ENCODE measurements at regions not wholly inside any gene's neighbourhood (a gene's known extent, or its start where the extent isn't known, plus 50 kb on each side); places are given as distances from the start of the nearest gene placed in this dataset.

DNA sequence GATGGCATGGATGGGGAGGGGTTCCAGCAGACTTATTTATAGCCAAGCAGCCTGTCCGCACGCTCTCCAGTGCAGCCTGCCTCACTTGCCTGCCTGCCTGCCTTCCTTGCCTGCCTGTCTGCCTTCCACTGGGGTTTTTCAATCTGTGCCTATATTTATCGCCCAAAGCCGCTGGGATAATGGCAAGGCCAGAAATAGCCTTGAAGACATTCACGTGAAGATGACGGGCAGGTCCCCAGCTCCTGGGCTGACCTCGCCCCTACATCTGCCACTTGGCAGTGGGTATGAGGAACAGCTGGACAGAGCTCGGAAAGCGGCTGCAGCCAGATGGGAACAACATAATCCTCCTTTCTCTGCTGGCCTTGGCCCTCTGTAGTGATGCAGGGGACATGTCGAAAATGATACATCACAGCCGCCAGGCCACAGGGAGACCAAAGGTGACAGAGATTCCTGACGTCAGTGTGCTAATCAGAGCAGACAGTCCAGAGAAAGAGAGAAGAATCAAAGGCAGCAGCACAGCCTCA, 53.3 kb downstream of the PITPNM2 start:
- H3K79me2 ChIP-seq (ENCODE audit: insufficient read depth, low read length) = no peaks in the 10 kb centered on the region
- H2AFZ ChIP-seq (ENCODE audit: insufficient read depth, low read depth, low read length, poor library complexity, severe bottlenecking) = no peak overlapping the region
- no peak overlapping the region for H3K4me3 ChIP-seq (replicated peaks in 1 of 3; ENCODE audit: low read depth in 2 of 3, low read length in 3 of 3)
- H3K27me3 ChIP-seq (ENCODE audit: control insufficient read depth in 2 of 2, insufficient read depth in 2 of 2, low read length in 2 of 2) = no peaks in the 10 kb centered on the region
- no peaks in the 10 kb centered on the region for H3K4me1 ChIP-seq (ENCODE audit: control insufficient read depth in 1 of 2, insufficient read depth in 2 of 2, low read length in 2 of 2)
- no peak overlapping the region for H3K4me2 ChIP-seq (replicated peaks; ENCODE audit: extremely low read depth, low read length, poor library complexity, severe bottlenecking)
- Mint-ChIP-seq H3K27me3 (ENCODE audit: low read depth in 3 of 3) (peaks cover 2 to 3% (median 2%) of the 10 kb centered on the region in 3 donors), H3K36me3 (no peaks in the 10 kb centered on the region), H3K9me3 (peaks cover 0 to 2% (median 0%) of the 10 kb centered on the region in 7 donors), H3K4me3 (no peak overlapping the region), H3K27ac (no peak overlapping the region), H3K4me1 (peaks cover 2% of the 10 kb centered on the region)
- no peaks in the 10 kb centered on the region for H4K20me1 ChIP-seq (ENCODE audit: insufficient read depth, low read length)
- no peak for DNase-seq
- no peaks in the 10 kb centered on the region for H3K36me3 ChIP-seq (replicated peaks in 1 of 2; ENCODE audit: control insufficient read depth in 1 of 2, insufficient read depth in 2 of 2, low read length in 2 of 2)
- H3K9ac ChIP-seq (ENCODE audit: insufficient read depth, low read length, poor library complexity, severe bottlenecking) = no peak overlapping the region
- TF ChIP-seq, protein P1, sequence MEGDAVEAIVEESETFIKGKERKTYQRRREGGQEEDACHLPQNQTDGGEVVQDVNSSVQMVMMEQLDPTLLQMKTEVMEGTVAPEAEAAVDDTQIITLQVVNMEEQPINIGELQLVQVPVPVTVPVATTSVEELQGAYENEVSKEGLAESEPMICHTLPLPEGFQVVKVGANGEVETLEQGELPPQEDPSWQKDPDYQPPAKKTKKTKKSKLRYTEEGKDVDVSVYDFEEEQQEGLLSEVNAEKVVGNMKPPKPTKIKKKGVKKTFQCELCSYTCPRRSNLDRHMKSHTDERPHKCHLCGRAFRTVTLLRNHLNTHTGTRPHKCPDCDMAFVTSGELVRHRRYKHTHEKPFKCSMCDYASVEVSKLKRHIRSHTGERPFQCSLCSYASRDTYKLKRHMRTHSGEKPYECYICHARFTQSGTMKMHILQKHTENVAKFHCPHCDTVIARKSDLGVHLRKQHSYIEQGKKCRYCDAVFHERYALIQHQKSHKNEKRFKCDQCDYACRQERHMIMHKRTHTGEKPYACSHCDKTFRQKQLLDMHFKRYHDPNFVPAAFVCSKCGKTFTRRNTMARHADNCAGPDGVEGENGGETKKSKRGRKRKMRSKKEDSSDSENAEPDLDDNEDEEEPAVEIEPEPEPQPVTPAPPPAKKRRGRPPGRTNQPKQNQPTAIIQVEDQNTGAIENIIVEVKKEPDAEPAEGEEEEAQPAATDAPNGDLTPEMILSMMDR (IDR thresholded peaks at IDR 0.05) = no peak
- H3K9me3 ChIP-seq (replicated peaks in 1 of 2; ENCODE audit: control insufficient read depth in 1 of 2, insufficient read depth in 1 of 2, low read length in 2 of 2) = no peaks in the 10 kb centered on the region
- no peak overlapping the region for H3K27ac ChIP-seq (ENCODE audit: low read depth in 1 of 2, low read length in 2 of 2)
- intact Hi-C loops (cut with micrococcal nuclease) = loop anchor here in 1 of 2 donors (5.0 kb wide), 1 partner anchor 35 kb away; no protein-coding TSS in a partner anchor
- WGBS (ENCODE audit: insufficient coverage) = 93% methylated on average over 9 of the region's 12 CpGs

DNA sequence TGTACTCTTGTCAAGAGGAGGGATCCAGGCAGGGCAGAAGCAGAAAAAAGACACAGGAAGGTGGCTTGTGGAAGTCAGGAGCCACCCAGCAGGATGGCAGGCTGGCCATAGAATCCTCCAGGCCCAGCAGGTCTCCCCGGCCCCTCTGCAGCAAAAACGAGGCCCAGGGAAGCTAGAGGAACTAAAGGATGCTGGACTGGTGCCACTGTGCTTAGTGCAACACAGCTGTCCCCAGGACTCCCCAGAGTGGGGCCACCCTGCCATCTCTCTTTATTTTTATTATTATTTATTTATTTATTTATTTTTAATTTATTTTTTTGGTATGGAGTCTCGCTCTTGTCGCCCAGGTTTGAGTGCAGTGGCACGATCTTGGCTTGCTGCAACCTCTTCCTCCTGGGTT, 54.1 kb downstream of the PITPNM2 start:
- Mint-ChIP-seq H3K36me3 (no peaks in the 10 kb centered on the region), H3K4me3 (no peak overlapping the region), H3K4me1 (peaks cover 11% of the 10 kb centered on the region), H3K27me3 (ENCODE audit: low read depth in 3 of 3) (peaks cover 2 to 3% (median 2%) of the 10 kb centered on the region in 3 donors), H3K9me3 (peaks cover 0 to 2% (median 0%) of the 10 kb centered on the region in 7 donors), H3K27ac (peak overlapping the region in 1 of 7 donors; percentile 70)
- no peak overlapping the region for H3K4me3 ChIP-seq (replicated peaks in 1 of 3; ENCODE audit: low read depth in 2 of 3, low read length in 3 of 3)
- no peaks in the 10 kb centered on the region for H3K9me3 ChIP-seq (replicated peaks in 1 of 2; ENCODE audit: control insufficient read depth in 1 of 2, insufficient read depth in 1 of 2, low read length in 2 of 2)
- H3K79me2 ChIP-seq (ENCODE audit: insufficient read depth, low read length) = no peaks in the 10 kb centered on the region
- H3K27me3 ChIP-seq (ENCODE audit: control insufficient read depth in 2 of 2, insufficient read depth in 2 of 2, low read length in 2 of 2) = no peaks in the 10 kb centered on the region
- no peaks in the 10 kb centered on the region for H3K36me3 ChIP-seq (replicated peaks in 1 of 2; ENCODE audit: control insufficient read depth in 1 of 2, insufficient read depth in 2 of 2, low read length in 2 of 2)
- DNase-seq = no peak
- no peak overlapping the region for H3K27ac ChIP-seq (ENCODE audit: low read depth in 1 of 2, low read length in 2 of 2)
- TF ChIP-seq, protein P1 (IDR thresholded peaks at IDR 0.05) = no peak
- peaks cover 7 to 8% of the 10 kb centered on the region in 2 donors for H3K4me1 ChIP-seq (ENCODE audit: control insufficient read depth in 1 of 2, insufficient read depth in 2 of 2, low read length in 2 of 2)
- H3K9ac ChIP-seq (ENCODE audit: insufficient read depth, low read length, poor library complexity, severe bottlenecking) = no peak overlapping the region
- no peaks in the 10 kb centered on the region for H4K20me1 ChIP-seq (ENCODE audit: insufficient read depth, low read length)
- intact Hi-C loops (cut with micrococcal nuclease) = loop anchor here in 1 of 2 donors (5.0 kb wide), 1 partner anchor 34 kb away; no protein-coding TSS in a partner anchor
- no CpG with 5 or more reads among the region's 5 CpGs for WGBS (ENCODE audit: insufficient coverage)
- H2AFZ ChIP-seq (ENCODE audit: insufficient read depth, low read depth, low read length, poor library complexity, severe bottlenecking) = no peak overlapping the region
- no peak overlapping the region for H3K4me2 ChIP-seq (replicated peaks; ENCODE audit: extremely low read depth, low read length, poor library complexity, severe bottlenecking)
